HL-60 (cell line): ENCODE measurements at regions not wholly inside any gene's neighbourhood (a gene's known extent, or its start where the extent isn't known, plus 50 kb on each side); places are given as distances from the start of the nearest gene placed in this dataset.

Experiments
- DNase-seq, 2 experiments: peaks; one replicate each; pipeline ENCODE4 v3.0.0-alpha.2; 2010 to 2020; ENCODE audit warnings: low read depth in 1 of 2, low spot score in 1 of 2
- H3K27ac ChIP-seq: fragments of 250-450 bp; sonication (Bioruptor Pico); replicated peaks from 2 replicates; pipeline ENCODE4 v1.5.1; 2020; ENCODE audit warnings: mild to moderate bottlenecking, moderate library complexity
- H3K27me3 ChIP-seq: fragments of 250-450 bp; sonication (Bioruptor Pico); 2 replicates; pipeline ENCODE4 v1.5.1; 2021; ENCODE audit warnings: mild to moderate bottlenecking, moderate library complexity; ENCODE audit not compliant: insufficient read depth, poor library complexity, severe bottlenecking
- H3K4me3 ChIP-seq: replicated peaks from 2 replicates; pipeline ENCODE4 v1.5.1; 2011; ENCODE audit warnings: mild to moderate bottlenecking, control low read depth, low read length; ENCODE audit not compliant: insufficient read depth
- GABPA ChIP-seq: IDR thresholded peaks from 2 replicates; pipeline ENCODE4 v1.6.1; 2012; ENCODE audit warnings: low read depth
- POLR2AphosphoS5 ChIP-seq: IDR thresholded peaks from 2 replicates; pipeline ENCODE4 v1.6.1; 2012; ENCODE audit warnings: low read depth
- REST ChIP-seq: IDR thresholded peaks from 2 replicates; pipeline ENCODE4 v1.6.1; 2012; ENCODE audit warnings: low read depth; ENCODE audit not compliant: insufficient replicate concordance
- SPI1 ChIP-seq: IDR thresholded peaks from 2 replicates; pipeline ENCODE4 v1.6.1; 2012; ENCODE audit warnings: low read depth, mild to moderate bottlenecking, borderline replicate concordance
- TF ChIP-seq, protein P1 (sequence below): IDR thresholded peaks from one replicate; pipeline ENCODE4 v1.5.1; 2011; ENCODE audit warnings: low read length, control low read depth, inconsistent platforms; ENCODE audit not compliant: insufficient read depth

GRCh38 chr16:54584121-54584520 is 297.5 kb upstream of the IRX3 start:
- TF ChIP-seq POLR2AphosphoS5 (no peak), SPI1 (no peak), GABPA (no peak), REST (no peak)
- TF ChIP-seq, protein P1, sequence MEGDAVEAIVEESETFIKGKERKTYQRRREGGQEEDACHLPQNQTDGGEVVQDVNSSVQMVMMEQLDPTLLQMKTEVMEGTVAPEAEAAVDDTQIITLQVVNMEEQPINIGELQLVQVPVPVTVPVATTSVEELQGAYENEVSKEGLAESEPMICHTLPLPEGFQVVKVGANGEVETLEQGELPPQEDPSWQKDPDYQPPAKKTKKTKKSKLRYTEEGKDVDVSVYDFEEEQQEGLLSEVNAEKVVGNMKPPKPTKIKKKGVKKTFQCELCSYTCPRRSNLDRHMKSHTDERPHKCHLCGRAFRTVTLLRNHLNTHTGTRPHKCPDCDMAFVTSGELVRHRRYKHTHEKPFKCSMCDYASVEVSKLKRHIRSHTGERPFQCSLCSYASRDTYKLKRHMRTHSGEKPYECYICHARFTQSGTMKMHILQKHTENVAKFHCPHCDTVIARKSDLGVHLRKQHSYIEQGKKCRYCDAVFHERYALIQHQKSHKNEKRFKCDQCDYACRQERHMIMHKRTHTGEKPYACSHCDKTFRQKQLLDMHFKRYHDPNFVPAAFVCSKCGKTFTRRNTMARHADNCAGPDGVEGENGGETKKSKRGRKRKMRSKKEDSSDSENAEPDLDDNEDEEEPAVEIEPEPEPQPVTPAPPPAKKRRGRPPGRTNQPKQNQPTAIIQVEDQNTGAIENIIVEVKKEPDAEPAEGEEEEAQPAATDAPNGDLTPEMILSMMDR: no peak
- Histone ChIP-seq H3K27me3 (no peaks in the 10 kb centered on the region), H3K27ac (no peak overlapping the region), H3K4me3 (no peak overlapping the region)
- DNase-seq: no peak

GRCh38 chr16:54582631-54583250 is 296.2 kb upstream of the IRX3 start:
- H3K27me3 ChIP-seq: no peaks in the 10 kb centered on the region
- no peak overlapping the region for H3K4me3 ChIP-seq
- no peak for DNase-seq
- TF ChIP-seq POLR2AphosphoS5: no peak
- TF ChIP-seq GABPA: no peak
- TF ChIP-seq REST: no peak
- TF ChIP-seq, protein P1: no peak
- TF ChIP-seq SPI1: no peak
- no peak overlapping the region for H3K27ac ChIP-seq

GRCh38 chr16:54579106-54579728 is 292.6 kb upstream of the IRX3 start:
- H3K4me3 ChIP-seq: no peak overlapping the region
- H3K27ac ChIP-seq: no peak overlapping the region
- DNase-seq: no peak
- H3K27me3 ChIP-seq: no peaks in the 10 kb centered on the region
- TF ChIP-seq GABPA (no peak), SPI1 (no peak), REST (no peak), POLR2AphosphoS5 (no peak)
- TF ChIP-seq, protein P1: no peak
